ENCODE measurements at regions not wholly inside any gene's neighbourhood (a gene's known extent, or its start where the extent isn't known, plus 50 kb on each side); places are given as distances from the start of the nearest gene placed in this dataset.
"Not testable (repeated sequence)": the region's sequence is repeated elsewhere in the genome, so short reads cannot be mapped to it uniquely, and the experiment has no call there.

GRCh38 chr1:120241868-120242267 lies 65.5 kb upstream of the SEC22B start:
- H3K9me3 ChIP-seq (ENCODE audit: insufficient read depth, low read length); H3K27ac ChIP-seq (ENCODE audit: low read length); H3K4me2 ChIP-seq (ENCODE audit: low read length); H2AFZ ChIP-seq (ENCODE audit: low read depth, low read length); H3K27me3 ChIP-seq (ENCODE audit: low read depth, low read length); H4K20me1 ChIP-seq (ENCODE audit: insufficient read depth, low read length); H3K9ac ChIP-seq (ENCODE audit: low read length); H3K79me2 ChIP-seq (ENCODE audit: low read length); H3K4me1 ChIP-seq (ENCODE audit: low read length); H3K4me3 ChIP-seq (ENCODE audit: low read length); H3K36me3 ChIP-seq (replicated peaks; ENCODE audit: low read depth, low read length): not testable (repeated sequence)

- H3K27ac ChIP-seq (ENCODE audit: low read length); H2AFZ ChIP-seq (ENCODE audit: low read depth, low read length); H3K9me3 ChIP-seq (ENCODE audit: insufficient read depth, low read length); H4K20me1 ChIP-seq (ENCODE audit: insufficient read depth, low read length); H3K4me1 ChIP-seq (ENCODE audit: low read length); H3K36me3 ChIP-seq (replicated peaks; ENCODE audit: low read depth, low read length); H3K27me3 ChIP-seq (ENCODE audit: low read depth, low read length); H3K4me2 ChIP-seq (ENCODE audit: low read length); H3K9ac ChIP-seq (ENCODE audit: low read length); H3K4me3 ChIP-seq (ENCODE audit: low read length); H3K79me2 ChIP-seq (ENCODE audit: low read length): not testable (repeated sequence)
These were observed 63.9 kb upstream of the SEC22B start for GRCh38 chr1:120240181-120240580.

- not testable (repeated sequence) for H3K36me3 ChIP-seq (replicated peaks; ENCODE audit: low read depth, low read length); H3K9ac ChIP-seq (ENCODE audit: low read length); H3K9me3 ChIP-seq (ENCODE audit: insufficient read depth, low read length); H3K4me3 ChIP-seq (ENCODE audit: low read length); H2AFZ ChIP-seq (ENCODE audit: low read depth, low read length); H3K4me2 ChIP-seq (ENCODE audit: low read length); H3K27ac ChIP-seq (ENCODE audit: low read length); H4K20me1 ChIP-seq (ENCODE audit: insufficient read depth, low read length); H3K4me1 ChIP-seq (ENCODE audit: low read length); H3K27me3 ChIP-seq (ENCODE audit: low read depth, low read length); H3K79me2 ChIP-seq (ENCODE audit: low read length)
These were observed 63.0 kb upstream of the SEC22B start for GRCh38 chr1:120239351-120239750.

GRCh38 chr1:120238867-120239266 lies 62.5 kb upstream of the SEC22B start:
- H3K9ac ChIP-seq (ENCODE audit: low read length); H3K4me3 ChIP-seq (ENCODE audit: low read length); H3K4me2 ChIP-seq (ENCODE audit: low read length); H3K27ac ChIP-seq (ENCODE audit: low read length); H4K20me1 ChIP-seq (ENCODE audit: insufficient read depth, low read length); H2AFZ ChIP-seq (ENCODE audit: low read depth, low read length); H3K9me3 ChIP-seq (ENCODE audit: insufficient read depth, low read length); H3K36me3 ChIP-seq (replicated peaks; ENCODE audit: low read depth, low read length); H3K4me1 ChIP-seq (ENCODE audit: low read length); H3K79me2 ChIP-seq (ENCODE audit: low read length); H3K27me3 ChIP-seq (ENCODE audit: low read depth, low read length): not testable (repeated sequence)

- not testable (repeated sequence) for H3K36me3 ChIP-seq (replicated peaks; ENCODE audit: low read depth, low read length); H3K79me2 ChIP-seq (ENCODE audit: low read length); H3K27ac ChIP-seq (ENCODE audit: low read length); H3K27me3 ChIP-seq (ENCODE audit: low read depth, low read length); H2AFZ ChIP-seq (ENCODE audit: low read depth, low read length); H3K9me3 ChIP-seq (ENCODE audit: insufficient read depth, low read length); H3K4me1 ChIP-seq (ENCODE audit: low read length); H3K4me3 ChIP-seq (ENCODE audit: low read length); H4K20me1 ChIP-seq (ENCODE audit: insufficient read depth, low read length); H3K9ac ChIP-seq (ENCODE audit: low read length); H3K4me2 ChIP-seq (ENCODE audit: low read length)
These were observed 57.3 kb upstream of the SEC22B start for GRCh38 chr1:120233661-120234018.

- not testable (repeated sequence) for H3K36me3 ChIP-seq (replicated peaks; ENCODE audit: low read depth, low read length); H3K27ac ChIP-seq (ENCODE audit: low read length); H3K4me2 ChIP-seq (ENCODE audit: low read length); H3K79me2 ChIP-seq (ENCODE audit: low read length); H3K9me3 ChIP-seq (ENCODE audit: insufficient read depth, low read length); H4K20me1 ChIP-seq (ENCODE audit: insufficient read depth, low read length); H3K27me3 ChIP-seq (ENCODE audit: low read depth, low read length); H3K4me1 ChIP-seq (ENCODE audit: low read length); H3K9ac ChIP-seq (ENCODE audit: low read length); H2AFZ ChIP-seq (ENCODE audit: low read depth, low read length); H3K4me3 ChIP-seq (ENCODE audit: low read length)
These were observed 56.7 kb upstream of the SEC22B start for GRCh38 chr1:120232834-120233660.

GRCh38 chr1:120229835-120230234 lies 53.5 kb upstream of the SEC22B start:
- H4K20me1 ChIP-seq (ENCODE audit: insufficient read depth, low read length); H3K4me3 ChIP-seq (ENCODE audit: low read length); H3K36me3 ChIP-seq (replicated peaks; ENCODE audit: low read depth, low read length); H3K79me2 ChIP-seq (ENCODE audit: low read length); H2AFZ ChIP-seq (ENCODE audit: low read depth, low read length); H3K27ac ChIP-seq (ENCODE audit: low read length); H3K4me2 ChIP-seq (ENCODE audit: low read length); H3K27me3 ChIP-seq (ENCODE audit: low read depth, low read length); H3K9me3 ChIP-seq (ENCODE audit: insufficient read depth, low read length); H3K9ac ChIP-seq (ENCODE audit: low read length); H3K4me1 ChIP-seq (ENCODE audit: low read length): not testable (repeated sequence)

Measured in OCI-LY3 (cell line).